ENCODE measurements at regions not wholly inside any gene's neighbourhood (a gene's known extent, or its start where the extent isn't known, plus 50 kb on each side); places are given as distances from the start of the nearest gene placed in this dataset.

DNA sequence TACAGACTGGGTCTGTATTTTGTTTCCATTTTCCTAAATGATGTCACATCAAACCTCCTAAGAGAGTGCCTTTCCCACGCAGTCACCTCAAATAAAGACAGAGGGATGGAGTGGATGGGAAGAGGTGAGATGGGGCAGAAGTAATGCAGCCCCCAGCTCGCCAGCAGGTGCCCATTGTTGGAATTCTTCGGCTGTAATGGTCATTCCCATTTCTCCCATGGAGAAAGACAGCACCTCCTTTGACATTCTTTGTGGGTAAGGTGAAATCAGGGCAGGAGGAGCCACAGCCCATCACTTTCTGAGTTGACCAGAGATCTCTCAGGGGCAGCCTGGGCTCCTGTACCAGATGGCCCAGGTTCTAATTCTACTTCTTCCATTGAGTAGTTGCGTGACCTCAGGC is 84.4 kb upstream of the NR2F2 start:
- POLR2A ChIA-PET = no interaction called here

More for the DNA sequence above, 84.4 kb upstream of the NR2F2 start:
- CTCF ChIA-PET (ENCODE audit: low intra/inter-chr PET ratio, low total read pairs) = no interaction called here
- no peak for ATAC-seq
- in situ Hi-C loops (cut with HindIII; ENCODE audit: extremely low pct_ligation_motif_present, low pct_unique_long_range_greater_than_20kb) (no loop called here), intact Hi-C loops (cut with micrococcal nuclease; ENCODE audit: unreplicated experiment) (no loop called here)
- TF ChIP-seq, protein P1, sequence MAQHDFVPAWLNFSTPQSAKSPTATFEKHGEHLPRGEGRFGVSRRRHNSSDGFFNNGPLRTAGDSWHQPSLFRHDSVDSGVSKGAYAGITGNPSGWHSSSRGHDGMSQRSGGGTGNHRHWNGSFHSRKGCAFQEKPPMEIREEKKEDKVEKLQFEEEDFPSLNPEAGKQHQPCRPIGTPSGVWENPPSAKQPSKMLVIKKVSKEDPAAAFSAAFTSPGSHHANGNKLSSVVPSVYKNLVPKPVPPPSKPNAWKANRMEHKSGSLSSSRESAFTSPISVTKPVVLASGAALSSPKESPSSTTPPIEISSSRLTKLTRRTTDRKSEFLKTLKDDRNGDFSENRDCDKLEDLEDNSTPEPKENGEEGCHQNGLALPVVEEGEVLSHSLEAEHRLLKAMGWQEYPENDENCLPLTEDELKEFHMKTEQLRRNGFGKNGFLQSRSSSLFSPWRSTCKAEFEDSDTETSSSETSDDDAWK (CRISPR knock-in tag; IDR thresholded peaks at IDR 0.05) = no peak
- TF ChIP-seq ZNF205 (CRISPR knock-in tag; IDR thresholded peaks at IDR 0.05) = no peak
- no peak for TF ChIP-seq ZMAT3 (CRISPR knock-in tag; conservative IDR thresholded peaks at IDR 0.05)
- TF ChIP-seq, protein P2, sequence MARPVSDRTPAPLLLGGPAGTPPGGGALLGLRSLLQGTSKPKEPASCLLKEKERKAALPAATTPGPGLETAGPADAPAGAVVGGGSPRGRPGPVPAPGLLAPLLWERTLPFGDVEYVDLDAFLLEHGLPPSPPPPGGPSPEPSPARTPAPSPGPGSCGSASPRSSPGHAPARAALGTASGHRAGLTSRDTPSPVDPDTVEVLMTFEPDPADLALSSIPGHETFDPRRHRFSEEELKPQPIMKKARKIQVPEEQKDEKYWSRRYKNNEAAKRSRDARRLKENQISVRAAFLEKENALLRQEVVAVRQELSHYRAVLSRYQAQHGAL (CRISPR knock-in tag; IDR thresholded peaks at IDR 0.05; ENCODE audit: not compliant biosample characterization) = no peak
- TF ChIP-seq, protein P3, sequence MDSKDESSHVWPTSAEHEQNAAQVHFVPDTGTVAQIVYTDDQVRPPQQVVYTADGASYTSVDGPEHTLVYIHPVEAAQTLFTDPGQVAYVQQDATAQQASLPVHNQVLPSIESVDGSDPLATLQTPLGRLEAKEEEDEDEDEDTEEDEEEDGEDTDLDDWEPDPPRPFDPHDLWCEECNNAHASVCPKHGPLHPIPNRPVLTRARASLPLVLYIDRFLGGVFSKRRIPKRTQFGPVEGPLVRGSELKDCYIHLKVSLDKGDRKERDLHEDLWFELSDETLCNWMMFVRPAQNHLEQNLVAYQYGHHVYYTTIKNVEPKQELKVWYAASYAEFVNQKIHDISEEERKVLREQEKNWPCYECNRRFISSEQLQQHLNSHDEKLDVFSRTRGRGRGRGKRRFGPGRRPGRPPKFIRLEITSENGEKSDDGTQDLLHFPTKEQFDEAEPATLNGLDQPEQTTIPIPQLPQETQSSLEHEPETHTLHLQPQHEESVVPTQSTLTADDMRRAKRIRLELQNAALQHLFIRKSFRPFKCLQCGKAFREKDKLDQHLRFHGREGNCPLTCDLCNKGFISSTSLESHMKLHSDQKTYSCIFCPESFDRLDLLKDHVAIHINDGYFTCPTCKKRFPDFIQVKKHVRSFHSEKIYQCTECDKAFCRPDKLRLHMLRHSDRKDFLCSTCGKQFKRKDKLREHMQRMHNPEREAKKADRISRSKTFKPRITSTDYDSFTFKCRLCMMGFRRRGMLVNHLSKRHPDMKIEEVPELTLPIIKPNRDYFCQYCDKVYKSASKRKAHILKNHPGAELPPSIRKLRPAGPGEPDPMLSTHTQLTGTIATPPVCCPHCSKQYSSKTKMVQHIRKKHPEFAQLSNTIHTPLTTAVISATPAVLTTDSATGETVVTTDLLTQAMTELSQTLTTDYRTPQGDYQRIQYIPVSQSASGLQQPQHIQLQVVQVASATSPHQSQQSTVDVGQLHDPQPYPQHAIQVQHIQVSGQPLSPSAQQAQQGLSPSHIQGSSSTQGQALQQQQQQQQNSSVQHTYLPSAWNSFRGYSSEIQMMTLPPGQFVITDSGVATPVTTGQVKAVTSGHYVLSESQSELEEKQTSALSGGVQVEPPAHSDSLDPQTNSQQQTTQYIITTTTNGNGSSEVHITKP (CRISPR knock-in tag; IDR thresholded peaks at IDR 0.05; ENCODE audit: low read depth) = no peak
- TF ChIP-seq ZFP36 (IDR thresholded peaks at IDR 0.05; ENCODE audit: borderline replicate concordance, low read depth, low read length, partially characterized antibody) = no peak
- TF ChIP-seq ZNF256 (CRISPR knock-in tag; conservative IDR thresholded peaks at IDR 0.05) = no peak
- TF ChIP-seq, protein P4, sequence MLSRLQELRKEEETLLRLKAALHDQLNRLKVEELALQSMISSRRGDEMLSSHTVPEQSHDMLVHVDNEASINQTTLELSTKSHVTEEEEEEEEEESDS (CRISPR knock-in tag; IDR thresholded peaks at IDR 0.05; ENCODE audit: borderline replicate concordance) = no peak
- no peak for TF ChIP-seq ZBTB1 (CRISPR knock-in tag; IDR thresholded peaks at IDR 0.05; ENCODE audit: borderline replicate concordance)
- TF ChIP-seq ZNF782 (CRISPR knock-in tag; IDR thresholded peaks at IDR 0.05; ENCODE audit: borderline replicate concordance) = no peak
- no peak for TF ChIP-seq IRF2 (CRISPR knock-in tag; IDR thresholded peaks at IDR 0.05)
- TF ChIP-seq SRF (IDR thresholded peaks at IDR 0.05; ENCODE audit: low read depth, low read length) = no peak
- TF ChIP-seq ZNF549 (CRISPR knock-in tag; IDR thresholded peaks at IDR 0.05) = no peak
- no peaks in the 10 kb centered on the region for H4K20me1 ChIP-seq (ENCODE audit: insufficient read depth, low read length)
- 98% methylated on average over 4 of the region's 4 CpGs for WGBS (ENCODE audit: low lambda C conversion rate)
- no peaks in the 10 kb centered on the region for H3K4me1 ChIP-seq (ENCODE audit: insufficient read depth, low read length)
- no peak for DNase-seq (ENCODE audit: low spot score)
- no peak overlapping the region for H3K9ac ChIP-seq (ENCODE audit: insufficient read depth, low read depth, low read length)
- no peak overlapping the region for H3K27ac ChIP-seq (ENCODE audit: extremely low read length, insufficient read depth, low read length)
- H3K4me3 ChIP-seq (replicated peaks in 1 of 3; ENCODE audit: insufficient read depth in 1 of 3, low read depth in 2 of 3, low read length in 3 of 3) = no peak overlapping the region
- H3K4me2 ChIP-seq (ENCODE audit: low read depth, low read length) = no peak overlapping the region
- no peak overlapping the region for H2AFZ ChIP-seq (ENCODE audit: low read length)
- H3K79me2 ChIP-seq (ENCODE audit: insufficient read depth, low read length) = no peaks in the 10 kb centered on the region
- H3K36me3 ChIP-seq (replicated peaks in 1 of 2; ENCODE audit: control insufficient read depth in 1 of 2, insufficient read depth in 2 of 2, low read length in 2 of 2) = no peaks in the 10 kb centered on the region; a peak in 1 of 5 replicates
- no TSS peak for BruUV-seq (replicated peaks)
- no peaks in the 10 kb centered on the region for H3K27me3 ChIP-seq (ENCODE audit: control insufficient read depth in 1 of 2, insufficient read depth in 2 of 2, low read length in 2 of 2)
- no peak for FAIRE-seq
- H3K9me3 ChIP-seq (ENCODE audit: low read length) = no peaks in the 10 kb centered on the region
